ENCODE measurements at regions not wholly inside any gene's neighbourhood (a gene's known extent, or its start where the extent isn't known, plus 50 kb on each side); places are given as distances from the start of the nearest gene placed in this dataset.
"Not testable (repeated sequence)": the region's sequence is repeated elsewhere in the genome, so short reads cannot be mapped to it uniquely, and the experiment has no call there.

DNA sequence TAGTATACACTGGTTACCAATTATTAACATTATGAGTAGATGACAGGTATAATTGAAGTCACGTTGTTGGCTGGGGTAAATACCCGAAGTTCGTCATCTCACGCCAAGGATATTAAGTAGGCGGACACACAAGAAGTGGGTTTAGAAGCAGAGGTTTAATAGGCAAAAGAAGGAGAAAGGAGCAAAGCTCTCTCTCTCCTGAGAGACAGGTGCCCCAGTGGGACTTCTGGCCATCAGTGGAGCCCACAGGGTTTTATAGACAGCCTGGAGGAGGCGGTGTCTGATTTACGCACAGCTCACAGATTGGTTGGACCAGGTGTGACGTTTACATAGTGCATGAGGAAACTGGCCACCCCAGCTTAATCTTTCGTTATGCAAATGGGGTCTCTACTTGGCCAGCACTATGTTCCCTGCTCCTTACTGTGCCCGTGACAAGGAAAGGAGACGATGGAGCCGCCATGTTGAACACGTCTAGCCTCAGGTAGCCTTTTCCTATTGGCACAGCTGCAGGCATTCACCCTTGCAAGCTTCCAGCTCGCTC lies 128.8 kb upstream of the KYNU start:
- no peak overlapping the region for H3K4me3 ChIP-seq (ENCODE audit: low read length)
- TF ChIP-seq, protein P1, sequence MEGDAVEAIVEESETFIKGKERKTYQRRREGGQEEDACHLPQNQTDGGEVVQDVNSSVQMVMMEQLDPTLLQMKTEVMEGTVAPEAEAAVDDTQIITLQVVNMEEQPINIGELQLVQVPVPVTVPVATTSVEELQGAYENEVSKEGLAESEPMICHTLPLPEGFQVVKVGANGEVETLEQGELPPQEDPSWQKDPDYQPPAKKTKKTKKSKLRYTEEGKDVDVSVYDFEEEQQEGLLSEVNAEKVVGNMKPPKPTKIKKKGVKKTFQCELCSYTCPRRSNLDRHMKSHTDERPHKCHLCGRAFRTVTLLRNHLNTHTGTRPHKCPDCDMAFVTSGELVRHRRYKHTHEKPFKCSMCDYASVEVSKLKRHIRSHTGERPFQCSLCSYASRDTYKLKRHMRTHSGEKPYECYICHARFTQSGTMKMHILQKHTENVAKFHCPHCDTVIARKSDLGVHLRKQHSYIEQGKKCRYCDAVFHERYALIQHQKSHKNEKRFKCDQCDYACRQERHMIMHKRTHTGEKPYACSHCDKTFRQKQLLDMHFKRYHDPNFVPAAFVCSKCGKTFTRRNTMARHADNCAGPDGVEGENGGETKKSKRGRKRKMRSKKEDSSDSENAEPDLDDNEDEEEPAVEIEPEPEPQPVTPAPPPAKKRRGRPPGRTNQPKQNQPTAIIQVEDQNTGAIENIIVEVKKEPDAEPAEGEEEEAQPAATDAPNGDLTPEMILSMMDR (IDR thresholded peaks at IDR 0.05; ENCODE audit: insufficient read depth, low read depth, low read length, missing control alignments): no peak
- DNase-seq (ENCODE audit: low read depth): no peak

DNA sequence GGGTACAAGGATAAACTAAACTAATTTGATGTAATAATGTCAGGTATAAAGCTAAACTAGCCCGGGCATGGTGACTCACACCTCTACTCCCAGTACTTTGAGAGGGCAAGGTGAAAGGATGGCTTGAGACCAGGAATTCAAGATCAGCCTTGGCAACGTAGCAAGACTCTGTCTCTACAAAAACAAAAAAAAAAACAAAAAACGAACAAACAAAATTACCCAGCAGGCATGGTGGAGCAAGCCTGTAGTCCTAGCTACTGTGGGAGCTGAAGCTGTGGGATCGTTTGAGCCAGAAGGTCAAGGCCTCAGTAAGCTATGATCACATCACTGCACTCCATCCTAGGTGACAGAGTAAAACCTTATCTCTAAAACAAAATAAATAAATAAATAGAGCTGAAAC lies 131.8 kb upstream of the KYNU start:
- no peak overlapping the region for H3K4me3 ChIP-seq (ENCODE audit: low read length)
- peak; percentile 50 for DNase-seq (ENCODE audit: low read depth)
- TF ChIP-seq, protein P1 (IDR thresholded peaks at IDR 0.05; ENCODE audit: insufficient read depth, low read depth, low read length, missing control alignments): no peak

DNA sequence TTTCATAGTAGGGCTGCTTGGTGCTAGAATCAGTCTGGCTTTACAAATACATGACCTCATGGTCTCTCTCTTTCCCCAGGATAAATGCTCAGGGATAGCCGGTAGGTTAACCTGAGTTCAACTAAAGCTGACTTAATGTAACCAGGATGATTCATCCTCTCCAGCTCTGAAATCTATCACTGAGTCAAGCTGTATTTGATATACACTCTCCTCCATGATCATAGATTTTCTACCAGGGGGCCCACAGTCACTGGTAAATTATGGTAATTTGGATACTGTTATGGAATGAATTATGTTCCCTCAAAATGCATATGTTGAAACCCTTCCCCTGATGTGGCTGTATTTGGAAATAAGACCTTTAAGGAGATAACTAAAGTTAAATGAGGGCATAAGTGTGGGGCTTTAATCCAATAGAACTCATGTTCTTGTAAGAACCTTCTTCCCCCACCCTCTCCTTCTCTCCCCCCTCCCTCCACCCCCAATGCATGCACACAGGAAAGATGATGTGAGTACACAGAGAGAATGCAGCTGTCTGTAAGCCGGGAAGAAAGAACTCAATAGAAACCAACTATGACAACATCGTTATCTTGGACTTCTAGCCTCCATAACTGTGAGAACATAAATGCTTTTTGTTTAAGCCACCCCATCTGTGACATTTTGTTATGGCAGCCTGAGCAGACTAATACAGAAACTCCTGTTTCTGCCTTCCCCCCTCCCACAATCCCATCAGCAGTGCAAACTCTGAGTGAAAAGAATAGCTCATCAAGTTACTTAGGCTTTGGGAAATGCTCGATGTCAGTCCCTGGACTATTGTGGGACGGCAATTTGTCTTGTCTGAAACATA lies 134.9 kb upstream of the KYNU start:
- TF ChIP-seq, protein P1 (IDR thresholded peaks at IDR 0.05; ENCODE audit: insufficient read depth, low read depth, low read length, missing control alignments): no peak
- peak; percentile 63 for DNase-seq (ENCODE audit: low read depth)
- H3K4me3 ChIP-seq (ENCODE audit: low read length): no peak overlapping the region

DNA sequence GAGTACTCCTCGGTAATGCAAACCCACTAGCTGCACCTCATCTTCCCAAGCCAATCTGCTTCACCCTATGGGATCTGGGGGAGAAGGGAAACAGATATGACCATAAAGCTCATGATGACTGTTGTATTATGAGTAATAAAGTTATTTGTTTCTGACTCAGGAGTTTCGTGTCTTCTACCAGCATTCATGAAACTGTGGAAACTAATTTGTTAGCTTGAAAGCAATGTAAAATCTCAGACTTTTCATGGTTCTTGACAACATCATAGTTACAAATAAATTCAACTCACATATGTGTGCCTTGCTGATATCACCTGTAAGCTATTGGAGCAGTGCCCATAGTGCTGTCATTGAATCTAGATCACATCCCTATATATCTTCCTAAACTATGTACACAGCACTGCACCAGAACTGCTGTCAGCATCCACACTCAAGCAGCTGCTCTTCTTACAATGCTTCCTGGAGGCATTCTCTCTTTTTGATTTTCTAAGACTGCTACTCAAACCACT lies 135.6 kb upstream of the KYNU start:
- DNase-seq (ENCODE audit: low read depth): peak; percentile 7
- no peak overlapping the region for H3K4me3 ChIP-seq (ENCODE audit: low read length)
- TF ChIP-seq, protein P1 (IDR thresholded peaks at IDR 0.05; ENCODE audit: insufficient read depth, low read depth, low read length, missing control alignments): no peak

DNA sequence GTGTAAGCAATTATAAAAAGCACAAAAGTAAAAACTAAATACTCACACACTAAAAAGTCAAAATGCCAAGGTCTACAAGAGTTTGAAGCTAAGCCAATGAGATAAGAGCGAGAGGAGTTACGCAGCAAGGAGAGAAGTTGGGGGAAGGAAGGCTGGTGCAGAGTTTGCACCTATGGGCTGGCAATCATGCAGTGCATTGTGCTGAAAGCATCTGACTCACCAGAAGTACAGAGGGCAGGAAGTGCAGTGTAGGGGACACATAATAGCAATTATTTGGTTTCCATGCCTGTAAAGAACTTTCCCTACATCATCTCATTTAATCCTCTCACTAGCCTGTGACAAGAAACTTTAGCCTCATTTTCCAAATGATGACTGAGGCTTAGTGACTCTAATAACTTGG lies 142.7 kb upstream of the KYNU start:
- DNase-seq (ENCODE audit: low read depth): peak; percentile 19
- TF ChIP-seq, protein P1 (IDR thresholded peaks at IDR 0.05; ENCODE audit: insufficient read depth, low read depth, low read length, missing control alignments): no peak
- no peak overlapping the region for H3K4me3 ChIP-seq (ENCODE audit: low read length)

DNA sequence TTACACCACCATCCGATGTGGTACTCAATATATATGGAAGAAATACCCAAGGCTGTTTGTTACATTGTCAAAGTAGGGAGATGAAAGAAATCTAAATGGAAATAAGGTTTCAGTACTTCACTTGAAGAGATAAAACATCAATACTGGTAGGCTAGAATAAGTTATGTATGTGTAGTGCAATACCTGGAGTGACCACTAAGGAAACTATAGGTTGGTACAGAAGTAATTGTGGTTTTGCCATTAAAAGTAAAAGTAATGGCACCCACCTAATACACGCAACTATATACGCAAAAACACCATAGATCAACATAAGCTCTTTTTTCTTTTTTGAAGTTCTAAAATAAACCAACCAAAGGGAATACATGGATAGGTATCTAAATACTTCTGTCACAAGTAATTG lies 143.2 kb upstream of the KYNU start:
- no peak overlapping the region for H3K4me3 ChIP-seq (ENCODE audit: low read length)
- no peak for DNase-seq (ENCODE audit: low read depth)
- TF ChIP-seq, protein P1 (IDR thresholded peaks at IDR 0.05; ENCODE audit: insufficient read depth, low read depth, low read length, missing control alignments): no peak

DNA sequence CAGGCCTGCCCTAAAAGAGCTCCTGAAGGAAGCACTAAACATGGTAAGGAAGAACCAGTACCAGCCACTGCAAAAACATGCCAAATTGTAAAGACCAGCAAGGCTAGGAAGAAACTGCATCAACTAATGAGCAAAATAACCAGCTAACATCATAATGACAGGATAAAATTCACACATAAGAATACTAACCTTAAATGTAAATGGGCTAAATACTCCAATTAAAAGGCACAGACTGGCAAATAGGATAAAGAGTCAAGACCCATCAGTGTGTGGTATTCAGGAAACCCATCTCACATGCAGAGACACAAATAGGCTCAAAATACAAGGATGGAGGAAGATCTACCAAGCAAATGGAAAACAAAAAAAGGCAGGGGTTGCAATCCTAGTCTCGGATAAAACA lies 147.7 kb upstream of the KYNU start:
- H3K4me3 ChIP-seq (ENCODE audit: low read length); DNase-seq (ENCODE audit: low read depth): not testable (repeated sequence)

DNA sequence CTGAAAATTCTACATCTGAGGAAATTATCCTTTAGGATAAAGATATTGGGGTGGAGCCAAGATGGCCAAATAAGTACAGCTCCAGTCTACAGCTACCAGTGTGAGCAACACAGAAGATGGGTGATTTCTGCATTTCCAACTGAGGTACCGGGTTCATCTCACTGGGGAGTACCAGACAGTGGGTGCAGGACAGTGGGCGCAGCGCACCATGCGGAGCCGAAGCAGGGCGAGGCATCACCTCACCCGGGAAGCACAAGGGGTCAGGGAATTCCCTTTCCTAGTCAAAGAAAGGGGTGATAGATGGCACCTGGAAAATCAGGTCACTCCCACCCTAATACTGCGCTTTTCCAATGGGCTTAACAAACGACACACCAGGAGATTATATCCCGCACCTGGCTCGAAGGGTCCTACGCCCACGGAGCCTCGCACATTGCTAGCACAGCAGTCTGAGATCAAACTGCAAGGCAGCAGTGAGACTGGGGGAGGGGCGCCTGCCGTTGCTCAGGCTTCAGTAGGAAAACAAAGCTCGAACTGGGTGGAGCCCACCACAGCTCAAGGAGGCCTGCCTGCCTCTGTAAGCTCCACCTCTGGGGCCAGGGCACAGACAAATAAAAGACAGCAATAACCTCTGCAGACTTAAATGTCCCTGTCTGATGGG lies 149.5 kb upstream of the KYNU start:
- not testable (repeated sequence) for H3K4me3 ChIP-seq (ENCODE audit: low read length); DNase-seq (ENCODE audit: low read depth)

Measured in epithelial cell of esophagus (primary cell).